ENCODE measurements at regions not wholly inside any gene's neighbourhood (a gene's known extent, or its start where the extent isn't known, plus 50 kb on each side); places are given as distances from the start of the nearest gene placed in this dataset.

DNA sequence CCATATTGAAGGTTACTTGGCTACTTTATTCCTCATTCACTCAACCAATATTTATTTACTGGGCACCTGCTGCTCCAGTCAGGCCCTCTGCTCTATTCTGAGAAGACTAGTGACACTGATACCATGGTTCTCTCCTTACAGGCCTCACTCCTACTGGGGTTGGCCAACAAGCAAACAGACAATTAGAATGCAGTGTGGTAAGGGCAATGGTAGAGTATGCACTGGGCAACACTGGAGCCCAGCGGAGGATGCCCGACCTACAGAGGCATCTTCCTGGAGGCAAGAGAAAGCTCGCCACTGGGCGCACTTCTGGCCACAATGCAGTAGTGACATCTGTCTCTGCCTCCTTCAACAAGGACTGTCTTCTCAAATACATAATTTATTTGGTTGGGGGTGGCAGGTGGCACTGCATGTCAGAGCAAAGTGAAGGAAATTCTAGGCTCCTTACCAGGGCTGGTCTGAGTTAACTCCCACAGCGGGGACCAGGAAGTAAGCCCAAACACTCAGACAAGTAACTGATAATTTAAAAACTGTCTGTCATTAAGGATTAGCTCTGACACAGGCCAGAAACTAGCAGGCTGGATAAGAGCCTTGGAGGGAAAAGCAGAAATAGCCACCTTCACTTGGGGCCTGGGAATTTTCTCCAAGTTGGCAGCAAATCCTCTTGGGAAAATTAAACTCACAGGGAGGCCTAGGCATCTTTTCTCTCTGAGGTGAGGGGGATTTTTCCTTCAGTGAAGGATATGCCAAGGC is 150.7 kb upstream of the EOLA2 start:
- no peak for ATAC-seq
- no peaks in the 10 kb centered on the region for H3K4me1 ChIP-seq (replicated peaks in 1 of 2; ENCODE audit: control insufficient read depth in 2 of 2, insufficient read depth in 2 of 2, low read length in 2 of 2)
- H3K79me2 ChIP-seq (ENCODE audit: control insufficient read depth, insufficient read depth, low read length) = no peaks in the 10 kb centered on the region
- intact Hi-C loops (cut with micrococcal nuclease) (no loop called here), in situ Hi-C loops (cut with MboI) (no loop called here)
- FAIRE-seq = no peak
- H3K9me3 ChIP-seq (replicated peaks; ENCODE audit: control insufficient read depth, insufficient read depth, low read depth, low read length) = no peaks in the 10 kb centered on the region
- H3K27me3 ChIP-seq (ENCODE audit: control insufficient read depth in 2 of 2, insufficient read depth in 2 of 2, low read length in 2 of 2) = no peaks in the 10 kb centered on the region
- H3K27ac ChIP-seq (ENCODE audit: extremely low read depth, low read depth, low read length) = no peak overlapping the region
- 6% methylated on average over 3 of the region's 5 CpGs for WGBS (ENCODE audit: insufficient coverage, low coverage, missing lambda C conversion rate)
- TF ChIP-seq EZH2 (IDR thresholded peaks at IDR 0.05; ENCODE audit: borderline replicate concordance, low read depth, low read length) (no peak), ELF1 (tag; IDR thresholded peaks at IDR 0.05) (no peak), ARNT (IDR thresholded peaks at IDR 0.05) (no peak), ZNF3 (CRISPR knock-in tag; IDR thresholded peaks at IDR 0.05) (no peak), KLF13 (tag; IDR thresholded peaks at IDR 0.05; ENCODE audit: borderline replicate concordance, low read depth) (no peak), ZKSCAN8 (CRISPR knock-in tag; IDR thresholded peaks at IDR 0.05) (no peak), ZKSCAN3 (CRISPR knock-in tag; IDR thresholded peaks at IDR 0.05) (no peak), ARHGAP35 (IDR thresholded peaks at IDR 0.05; ENCODE audit: partially characterized antibody) (no peak), HEY1 (CRISPR knock-in tag; IDR thresholded peaks at IDR 0.05; ENCODE audit: borderline replicate concordance) (no peak), ZNF644 (tag; IDR thresholded peaks at IDR 0.05; ENCODE audit: low read depth) (no peak), ZNF124 (CRISPR knock-in tag; IDR thresholded peaks at IDR 0.05) (no peak), CBFB (CRISPR knock-in tag; IDR thresholded peaks at IDR 0.05) (no peak)
- TF ChIP-seq, protein P1, sequence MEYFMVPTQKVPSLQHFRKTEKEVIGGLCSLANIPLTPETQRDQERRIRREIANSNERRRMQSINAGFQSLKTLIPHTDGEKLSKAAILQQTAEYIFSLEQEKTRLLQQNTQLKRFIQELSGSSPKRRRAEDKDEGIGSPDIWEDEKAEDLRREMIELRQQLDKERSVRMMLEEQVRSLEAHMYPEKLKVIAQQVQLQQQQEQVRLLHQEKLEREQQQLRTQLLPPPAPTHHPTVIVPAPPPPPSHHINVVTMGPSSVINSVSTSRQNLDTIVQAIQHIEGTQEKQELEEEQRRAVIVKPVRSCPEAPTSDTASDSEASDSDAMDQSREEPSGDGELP (CRISPR knock-in tag; IDR thresholded peaks at IDR 0.05; ENCODE audit: borderline replicate concordance) = no peak
- TF ChIP-seq, protein P2, sequence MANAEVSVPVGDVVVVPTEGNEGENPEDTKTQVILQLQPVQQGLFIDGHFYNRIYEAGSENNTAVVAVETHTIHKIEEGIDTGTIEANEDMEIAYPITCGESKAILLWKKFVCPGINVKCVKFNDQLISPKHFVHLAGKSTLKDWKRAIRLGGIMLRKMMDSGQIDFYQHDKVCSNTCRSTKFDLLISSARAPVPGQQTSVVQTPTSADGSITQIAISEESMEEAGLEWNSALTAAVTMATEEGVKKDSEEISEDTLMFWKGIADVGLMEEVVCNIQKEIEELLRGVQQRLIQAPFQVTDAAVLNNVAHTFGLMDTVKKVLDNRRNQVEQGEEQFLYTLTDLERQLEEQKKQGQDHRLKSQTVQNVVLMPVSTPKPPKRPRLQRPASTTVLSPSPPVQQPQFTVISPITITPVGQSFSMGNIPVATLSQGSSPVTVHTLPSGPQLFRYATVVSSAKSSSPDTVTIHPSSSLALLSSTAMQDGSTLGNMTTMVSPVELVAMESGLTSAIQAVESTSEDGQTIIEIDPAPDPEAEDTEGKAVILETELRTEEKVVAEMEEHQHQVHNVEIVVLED (CRISPR knock-in tag; IDR thresholded peaks at IDR 0.05) = no peak
- TF ChIP-seq, protein P3, sequence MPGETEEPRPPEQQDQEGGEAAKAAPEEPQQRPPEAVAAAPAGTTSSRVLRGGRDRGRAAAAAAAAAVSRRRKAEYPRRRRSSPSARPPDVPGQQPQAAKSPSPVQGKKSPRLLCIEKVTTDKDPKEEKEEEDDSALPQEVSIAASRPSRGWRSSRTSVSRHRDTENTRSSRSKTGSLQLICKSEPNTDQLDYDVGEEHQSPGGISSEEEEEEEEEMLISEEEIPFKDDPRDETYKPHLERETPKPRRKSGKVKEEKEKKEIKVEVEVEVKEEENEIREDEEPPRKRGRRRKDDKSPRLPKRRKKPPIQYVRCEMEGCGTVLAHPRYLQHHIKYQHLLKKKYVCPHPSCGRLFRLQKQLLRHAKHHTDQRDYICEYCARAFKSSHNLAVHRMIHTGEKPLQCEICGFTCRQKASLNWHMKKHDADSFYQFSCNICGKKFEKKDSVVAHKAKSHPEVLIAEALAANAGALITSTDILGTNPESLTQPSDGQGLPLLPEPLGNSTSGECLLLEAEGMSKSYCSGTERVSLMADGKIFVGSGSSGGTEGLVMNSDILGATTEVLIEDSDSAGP (CRISPR knock-in tag; IDR thresholded peaks at IDR 0.05) = no peak
- TF ChIP-seq, protein P4, sequence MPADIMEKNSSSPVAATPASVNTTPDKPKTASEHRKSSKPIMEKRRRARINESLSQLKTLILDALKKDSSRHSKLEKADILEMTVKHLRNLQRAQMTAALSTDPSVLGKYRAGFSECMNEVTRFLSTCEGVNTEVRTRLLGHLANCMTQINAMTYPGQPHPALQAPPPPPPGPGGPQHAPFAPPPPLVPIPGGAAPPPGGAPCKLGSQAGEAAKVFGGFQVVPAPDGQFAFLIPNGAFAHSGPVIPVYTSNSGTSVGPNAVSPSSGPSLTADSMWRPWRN (IDR thresholded peaks at IDR 0.05; ENCODE audit: low read depth) = no peak
- TF ChIP-seq, protein P5, sequence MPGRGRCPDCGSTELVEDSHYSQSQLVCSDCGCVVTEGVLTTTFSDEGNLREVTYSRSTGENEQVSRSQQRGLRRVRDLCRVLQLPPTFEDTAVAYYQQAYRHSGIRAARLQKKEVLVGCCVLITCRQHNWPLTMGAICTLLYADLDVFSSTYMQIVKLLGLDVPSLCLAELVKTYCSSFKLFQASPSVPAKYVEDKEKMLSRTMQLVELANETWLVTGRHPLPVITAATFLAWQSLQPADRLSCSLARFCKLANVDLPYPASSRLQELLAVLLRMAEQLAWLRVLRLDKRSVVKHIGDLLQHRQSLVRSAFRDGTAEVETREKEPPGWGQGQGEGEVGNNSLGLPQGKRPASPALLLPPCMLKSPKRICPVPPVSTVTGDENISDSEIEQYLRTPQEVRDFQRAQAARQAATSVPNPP (IDR thresholded peaks at IDR 0.05; ENCODE audit: borderline replicate concordance, insufficient read depth, insufficient read length) = no peak
- no peak for DNase-seq (ENCODE audit: extremely low read depth in 1 of 4, low spot score in 3 of 4)
- H3K9ac ChIP-seq (ENCODE audit: insufficient read depth in 1 of 2, low read depth in 2 of 2, low read length in 2 of 2) = no peak overlapping the region
- no peaks in the 10 kb centered on the region for H4K20me1 ChIP-seq (replicated peaks; ENCODE audit: control insufficient read depth, insufficient read depth, low read length)
- H2AFZ ChIP-seq (ENCODE audit: low read depth, low read length) = no peak overlapping the region
- no peaks in the 10 kb centered on the region for H3K36me3 ChIP-seq (ENCODE audit: control insufficient read depth, insufficient read depth, low read length)
- ChIA-PET CTCF (ENCODE audit: low intra/inter-chr PET ratio) (no interaction called here), POLR2A (no interaction called here)
- H3K4me3 ChIP-seq = no peak overlapping the region
- no peaks in the 10 kb centered on the region for H3K9me1 ChIP-seq (ENCODE audit: control insufficient read depth, insufficient read depth, low read length)
- BruUV-seq (replicated peaks) = no TSS peak
- H3K4me2 ChIP-seq (ENCODE audit: insufficient read depth, low read length) = no peak overlapping the region

Measured in K562 (cell line).